Omental fat pad (tissue), 3 donors: ENCODE measurements at regions not wholly inside any gene's neighbourhood (a gene's known extent, or its start where the extent isn't known, plus 50 kb on each side); places are given as distances from the start of the nearest gene placed in this dataset.

Source experiments
- ATAC-seq: fragments of 150-250 bp; one replicate; pipeline ENCODE4 v1.9.1; 2016; ENCODE audit warnings: mild to moderate bottlenecking, moderate library complexity; ENCODE audit not compliant: low FRiP score
- DNase-seq: peaks from one replicate; pipeline ENCODE4 v3.0.0-alpha.2; 2019; ENCODE audit warnings: low spot score
- TF ChIP-seq, protein P1 (sequence below), 3 donors: fragments of 450-650 bp; IDR thresholded peaks; one replicate each; pipeline ENCODE4 v1.5.1; 2016 to 2017; ENCODE audit warnings: antibody characterized with exemption in 3 of 3, mild to moderate bottlenecking in 3 of 3, moderate library complexity in 2 of 3

DNA sequence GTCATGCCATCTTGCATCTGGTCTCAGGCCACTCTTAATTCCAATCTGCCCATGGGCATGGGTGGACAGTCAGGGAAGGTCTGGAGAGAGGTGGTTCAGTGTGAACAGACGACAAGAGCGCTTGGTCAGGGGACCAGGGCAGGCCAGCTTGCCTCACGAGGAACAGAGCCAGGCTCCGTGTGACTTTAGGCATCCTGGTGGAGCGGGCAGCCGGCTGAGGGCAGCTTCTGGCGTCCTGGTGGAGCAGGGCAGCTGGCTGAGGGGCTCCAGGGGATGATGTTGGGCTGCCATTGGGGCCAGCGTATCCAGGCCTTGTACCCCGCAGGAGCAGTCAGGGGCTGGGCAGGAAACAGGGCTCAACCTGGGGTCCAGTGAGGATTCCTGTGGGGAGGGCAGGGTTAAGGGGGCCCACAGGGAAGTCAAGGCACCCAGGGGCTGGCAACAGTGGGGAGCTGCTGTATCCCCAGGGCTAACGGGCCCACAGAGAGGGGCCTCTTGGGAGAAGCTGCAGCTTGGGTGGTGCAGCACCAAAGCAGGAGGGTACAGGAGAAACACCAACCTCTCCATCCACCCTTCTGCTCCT is 197.9 kb upstream of the TWIST2 start:
- TF ChIP-seq, protein P1, sequence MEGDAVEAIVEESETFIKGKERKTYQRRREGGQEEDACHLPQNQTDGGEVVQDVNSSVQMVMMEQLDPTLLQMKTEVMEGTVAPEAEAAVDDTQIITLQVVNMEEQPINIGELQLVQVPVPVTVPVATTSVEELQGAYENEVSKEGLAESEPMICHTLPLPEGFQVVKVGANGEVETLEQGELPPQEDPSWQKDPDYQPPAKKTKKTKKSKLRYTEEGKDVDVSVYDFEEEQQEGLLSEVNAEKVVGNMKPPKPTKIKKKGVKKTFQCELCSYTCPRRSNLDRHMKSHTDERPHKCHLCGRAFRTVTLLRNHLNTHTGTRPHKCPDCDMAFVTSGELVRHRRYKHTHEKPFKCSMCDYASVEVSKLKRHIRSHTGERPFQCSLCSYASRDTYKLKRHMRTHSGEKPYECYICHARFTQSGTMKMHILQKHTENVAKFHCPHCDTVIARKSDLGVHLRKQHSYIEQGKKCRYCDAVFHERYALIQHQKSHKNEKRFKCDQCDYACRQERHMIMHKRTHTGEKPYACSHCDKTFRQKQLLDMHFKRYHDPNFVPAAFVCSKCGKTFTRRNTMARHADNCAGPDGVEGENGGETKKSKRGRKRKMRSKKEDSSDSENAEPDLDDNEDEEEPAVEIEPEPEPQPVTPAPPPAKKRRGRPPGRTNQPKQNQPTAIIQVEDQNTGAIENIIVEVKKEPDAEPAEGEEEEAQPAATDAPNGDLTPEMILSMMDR (IDR thresholded peaks at IDR 0.05), result no peak
- no peak for DNase-seq
- ATAC-seq, result no peak

DNA sequence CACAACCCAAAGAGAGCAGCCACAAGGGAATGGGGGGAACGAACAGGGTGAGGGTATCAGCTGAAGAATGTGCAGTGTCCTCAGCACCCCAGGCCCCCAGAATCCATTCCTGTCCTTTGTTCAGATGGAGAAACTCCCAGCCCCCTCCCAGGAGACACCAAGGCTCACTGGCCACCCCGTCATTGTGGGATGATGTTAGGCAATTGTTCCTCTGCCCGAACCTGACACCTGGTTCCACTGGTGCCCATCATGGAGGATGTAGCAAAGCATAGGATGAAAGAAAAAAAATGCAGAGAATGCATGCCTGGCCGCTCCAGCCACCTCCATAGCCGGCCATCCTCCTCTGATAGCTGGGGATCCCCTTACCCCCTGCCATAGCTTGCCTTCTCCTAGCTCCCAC is 197.3 kb upstream of the TWIST2 start:
- ATAC-seq (no peak), DNase-seq (no peak)
- TF ChIP-seq, protein P1 (IDR thresholded peaks at IDR 0.05), result no peak

DNA sequence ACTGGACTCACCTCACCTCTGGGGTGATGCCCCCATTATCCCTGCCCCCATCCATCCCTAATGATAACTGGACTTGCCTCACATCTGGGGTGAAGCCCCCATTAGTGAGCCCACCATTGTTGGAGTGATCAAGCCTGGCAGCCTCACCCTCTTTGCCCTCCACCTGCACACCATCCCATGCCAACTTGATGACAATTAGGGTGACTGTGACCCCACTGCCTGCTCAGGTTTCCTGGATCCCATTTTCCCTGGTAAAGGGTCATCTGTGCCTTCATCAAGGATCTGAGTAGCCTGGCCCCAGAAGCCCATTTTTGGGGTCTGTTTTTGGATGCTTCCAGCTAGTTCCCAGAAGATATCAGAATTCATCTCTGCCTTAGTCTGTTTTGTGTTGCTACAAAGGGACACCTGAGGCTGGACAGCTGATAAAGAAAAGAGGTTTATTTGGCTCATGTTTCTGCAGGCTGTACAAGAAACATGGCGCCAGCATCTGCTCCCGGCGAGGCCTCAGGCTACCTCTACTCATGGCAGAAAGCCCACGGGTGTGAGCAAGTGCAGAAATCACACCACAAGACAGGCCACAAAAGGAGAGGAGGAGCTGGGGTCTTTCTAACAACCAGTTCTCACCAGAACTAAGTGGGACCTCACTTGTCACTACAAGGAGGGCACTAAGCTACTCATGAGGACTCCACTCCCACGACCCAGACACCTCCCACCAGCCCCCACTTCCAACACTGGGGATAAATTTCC is 196.4 kb upstream of the TWIST2 start:
- TF ChIP-seq, protein P1 (IDR thresholded peaks at IDR 0.05), result no peak
- DNase-seq, result no peak
- no peak for ATAC-seq

DNA sequence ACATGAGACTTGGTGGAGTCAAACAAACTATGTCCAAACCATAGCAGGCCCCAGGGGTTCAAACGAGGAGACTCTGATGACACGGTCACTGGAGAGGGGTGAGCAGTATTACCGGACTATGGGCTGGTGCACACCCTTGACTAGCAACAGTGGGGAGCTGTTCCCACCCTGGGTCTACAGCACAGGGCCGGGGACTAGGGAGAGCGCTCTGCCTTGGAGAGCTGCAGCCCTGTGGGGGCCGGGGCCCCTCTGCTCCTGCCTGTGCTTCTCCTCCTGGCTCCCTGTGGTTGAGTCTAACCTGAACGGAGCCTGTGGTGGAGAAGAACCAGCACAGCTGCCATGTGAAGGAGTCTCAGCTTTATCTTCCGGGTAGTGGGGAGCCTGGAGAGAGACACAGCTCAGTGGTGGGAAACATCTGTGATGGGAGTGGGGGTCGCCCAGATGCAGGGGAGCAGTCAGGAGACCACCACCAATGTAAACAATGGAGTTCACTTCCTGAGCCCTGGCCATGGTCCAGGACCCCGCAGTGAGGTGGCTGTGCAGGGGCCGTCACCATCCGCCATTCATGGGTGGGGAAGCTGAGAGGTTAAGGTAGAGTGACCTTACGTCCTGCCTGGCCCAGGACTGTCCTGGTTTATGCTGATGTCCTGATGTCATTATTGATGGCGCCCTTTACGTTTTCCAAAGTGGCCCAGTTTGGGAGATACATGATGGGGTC is 195.7 kb upstream of the TWIST2 start:
- DNase-seq, result no peak
- ATAC-seq, result no peak
- TF ChIP-seq, protein P1 (IDR thresholded peaks at IDR 0.05), result no peak

DNA sequence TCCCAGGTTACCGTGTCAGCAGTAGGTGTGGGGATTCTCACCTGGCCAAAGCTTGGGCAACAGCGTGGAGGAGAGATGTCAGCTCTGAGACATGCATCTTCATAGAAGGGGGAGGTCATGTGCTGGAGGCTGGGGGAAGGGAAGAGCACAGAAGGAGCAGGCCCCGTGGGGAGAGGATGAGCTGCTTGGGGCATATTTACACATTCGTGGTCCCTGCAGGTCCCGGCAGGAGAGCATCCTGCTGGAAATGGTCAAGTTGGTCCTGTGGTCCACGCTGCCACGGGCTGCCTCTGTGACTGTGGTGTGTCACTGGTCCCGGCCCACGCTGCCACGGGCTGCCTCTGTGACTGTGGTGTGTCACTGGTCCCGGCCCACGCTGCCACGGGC is 195.1 kb upstream of the TWIST2 start:
- no peak for ATAC-seq
- no peak for DNase-seq
- TF ChIP-seq, protein P1 (IDR thresholded peaks at IDR 0.05), result no peak

DNA sequence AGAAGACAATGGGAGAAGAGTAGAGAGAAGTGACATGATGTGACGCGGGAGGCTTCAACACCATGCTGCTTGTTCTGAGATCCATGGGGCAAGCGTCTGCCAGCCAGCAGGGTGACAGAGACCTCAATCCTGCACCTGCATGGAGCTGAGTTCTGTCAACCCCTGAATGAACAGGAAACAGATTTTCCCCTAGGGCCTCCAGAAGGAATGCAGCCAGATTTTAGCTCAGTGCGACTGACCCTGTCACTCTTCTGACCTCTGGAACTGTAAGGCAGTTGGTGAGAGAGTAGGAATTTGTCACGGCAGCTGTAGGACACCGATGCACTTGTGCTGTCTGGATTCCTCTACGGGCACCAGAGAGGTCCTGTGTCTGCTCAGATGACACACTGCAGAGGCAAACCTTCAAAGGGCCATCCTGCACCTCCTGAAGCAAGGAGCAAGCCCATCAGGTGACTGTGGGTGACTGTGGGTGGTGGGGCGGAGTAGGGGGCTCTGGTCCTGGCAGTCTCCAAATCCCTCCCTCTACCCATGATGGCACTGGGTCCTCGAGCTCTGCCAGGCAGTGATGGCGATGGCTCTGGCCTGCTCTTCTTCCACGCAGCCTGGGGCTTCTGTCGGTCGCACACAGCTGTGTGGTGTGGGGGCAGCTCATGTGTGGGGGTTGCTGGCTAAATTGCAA is 194.3 kb upstream of the TWIST2 start:
- TF ChIP-seq, protein P1 (IDR thresholded peaks at IDR 0.05), result no peak
- ATAC-seq (no peak), DNase-seq (no peak)
